H1 (cell line): ENCODE measurements at regions not wholly inside any gene's neighbourhood (a gene's known extent, or its start where the extent isn't known, plus 50 kb on each side); places are given as distances from the start of the nearest gene placed in this dataset.

Experiments used
- CTCF ChIA-PET: fragments of 300-600 bp; sonication (Branson Sonifier 250); formaldehyde crosslinking; loops from one replicate; lab custom pipeline; 2021; ENCODE audit not compliant: partially characterized antibody; lab: Charles Lee
- POLR2A ChIA-PET: fragments of 300-600 bp; sonication (Branson Sonifier 250); formaldehyde crosslinking; loops from one replicate; lab custom pipeline; 2021; ENCODE audit warnings: inconsistent platforms; ENCODE audit not compliant: partially characterized antibody; lab: Charles Lee
- DNase-seq, 2 experiments: peaks; one replicate each; pipeline versions ENCODE4 v3.0.0 to v3.0.0-alpha.2; 2010 to 2022; ENCODE audit warnings: low spot score in 2 of 2, low read depth in 1 of 2, mixed read lengths in 1 of 2
- FAIRE-seq: peaks from 2 replicates; lab custom pipeline; 2011; peaks lifted over from hg19 to GRCh38; lab: Jason Lieb, UNC
- H2AFZ ChIP-seq: 2 replicates; pipeline ENCODE4 v1.8.1; 2012; ENCODE audit warnings: low read length, inconsistent platforms
- H2AK5ac ChIP-seq: 2 replicates; pipeline ENCODE4 v1.6.1; 2013; ENCODE audit warnings: low read depth, low read length
- H2BK120ac ChIP-seq: replicated peaks from 2 replicates; pipeline ENCODE3; 2013; ENCODE audit warnings: low read depth, low read length, inconsistent platforms
- H2BK12ac ChIP-seq: 2 replicates; pipeline ENCODE4 v1.6.1; 2013; ENCODE audit warnings: low read depth, low read length
- H2BK15ac ChIP-seq: 2 replicates; pipeline ENCODE4 v1.6.1; 2013; ENCODE audit warnings: low read length
- H2BK20ac ChIP-seq: 2 replicates; pipeline ENCODE4 v1.6.1; 2013; ENCODE audit warnings: low read length
- H2BK5ac ChIP-seq: 2 replicates; pipeline ENCODE4 v1.6.1; 2013; ENCODE audit warnings: low read depth, low read length
- H3K14ac ChIP-seq: 2 replicates; pipeline ENCODE4 v1.6.1; 2013; ENCODE audit warnings: inconsistent platforms; ENCODE audit not compliant: insufficient read length
- H3K18ac ChIP-seq: 2 replicates; pipeline ENCODE4 v1.6.1; 2013; ENCODE audit warnings: low read length; ENCODE audit errors: extremely low read depth
- H3K23ac ChIP-seq: 2 replicates; pipeline ENCODE4 v1.6.1; 2013; ENCODE audit warnings: inconsistent platforms; ENCODE audit not compliant: insufficient read length
- H3K23me2 ChIP-seq: 2 replicates; pipeline ENCODE4 v1.6.1; 2013; ENCODE audit warnings: low read depth, low read length
- H3K27ac ChIP-seq: 2 replicates; pipeline ENCODE4 v1.6.1; 2011; ENCODE audit warnings: low read depth, low read length, inconsistent platforms
- H3K27me3 ChIP-seq, 4 experiments: replicated peaks in 1 of 4; 1 replicate in 1 of 4; 2 replicates in 3 of 4; pipeline versions ENCODE4 v1.6.1 to v1.8.1; 2011 to 2013; ENCODE audit warnings: low read length in 3 of 4, mild to moderate bottlenecking in 3 of 4, inconsistent platforms in 2 of 4, mixed read lengths in 2 of 4, moderate library complexity in 1 of 4; ENCODE audit not compliant: control insufficient read depth in 3 of 4, insufficient read depth in 3 of 4; ENCODE audit errors: extremely low read depth in 1 of 4
- H3K36me3 ChIP-seq, 4 experiments: 2 replicates each; pipeline versions ENCODE4 v1.6.1 to v1.8.1; 2011 to 2013; ENCODE audit warnings: mild to moderate bottlenecking in 4 of 4, low read length in 3 of 4, moderate library complexity in 2 of 4, control low read depth in 1 of 4, inconsistent platforms in 1 of 4; ENCODE audit not compliant: insufficient read depth in 4 of 4, control insufficient read depth in 2 of 4
- H3K4ac ChIP-seq: replicated peaks from 2 replicates; pipeline ENCODE3; 2013; ENCODE audit warnings: low read length, low read depth, mixed read lengths, inconsistent platforms; ENCODE audit not compliant: insufficient read length
- H3K4me1 ChIP-seq, 4 experiments: replicated peaks in 1 of 4; 1 replicate in 1 of 4; 2 replicates in 3 of 4; pipeline versions ENCODE4 v1.6.1 to v1.8.1; 2011 to 2013; ENCODE audit warnings: low read length in 3 of 4, inconsistent platforms in 2 of 4, mixed read lengths in 1 of 4; ENCODE audit not compliant: insufficient read depth in 4 of 4, control insufficient read depth in 3 of 4
- H3K4me2 ChIP-seq, 2 experiments: 2 replicates each; pipeline versions ENCODE4 v1.6.1 to v1.8.1; 2011 to 2013; ENCODE audit warnings: low read depth in 2 of 2, low read length in 2 of 2, control low read depth in 1 of 2, inconsistent platforms in 1 of 2, mild to moderate bottlenecking in 1 of 2; ENCODE audit not compliant: insufficient read depth in 1 of 2
- H3K4me3 ChIP-seq, 4 experiments: fragments of 200-600, 300-600 bp in 1 of 4; sonication (generic), shearing (Covaris generic), sonication (Bioruptor Twin) in 1 of 4; 2 replicates each; pipeline versions ENCODE4 v1.5.1 to v1.8.1; 2011 to 2016; ENCODE audit warnings: low read length in 4 of 4, low read depth in 3 of 4, control low read depth in 2 of 4, inconsistent platforms in 2 of 4, mild to moderate bottlenecking in 2 of 4, mixed read lengths in 1 of 4, moderate library complexity in 1 of 4; ENCODE audit not compliant: insufficient read depth in 2 of 4; ENCODE audit errors: extremely low read depth in 1 of 4
- H3K56ac ChIP-seq: replicated peaks from 2 replicates; pipeline ENCODE3; 2013; ENCODE audit warnings: low read depth, mild to moderate bottlenecking, mixed read lengths, low read length, inconsistent platforms; ENCODE audit not compliant: insufficient read length
- H3K79me1 ChIP-seq: 2 replicates; pipeline ENCODE4 v1.6.1; 2013; ENCODE audit warnings: low read depth, low read length, control low read depth
- H3K79me2 ChIP-seq, 2 experiments: 2 replicates each; pipeline versions ENCODE4 v1.6.1 to v1.8.1; 2012 to 2013; ENCODE audit warnings: low read length in 2 of 2, mild to moderate bottlenecking in 2 of 2, inconsistent platforms in 1 of 2; ENCODE audit not compliant: insufficient read depth in 2 of 2, control insufficient read depth in 1 of 2
- H3K9ac ChIP-seq, 4 experiments: replicated peaks in 1 of 4; 1 replicate in 1 of 4; 2 replicates in 3 of 4; pipeline versions ENCODE4 v1.6.1 to v1.8.1; 2011 to 2013; ENCODE audit warnings: low read depth in 3 of 4, low read length in 3 of 4, control low read depth in 2 of 4, mild to moderate bottlenecking in 2 of 4, moderate library complexity in 2 of 4, inconsistent platforms in 1 of 4; ENCODE audit errors: extremely low read depth in 1 of 4
- H3K9me3 ChIP-seq, 2 experiments: 2 replicates each; pipeline versions ENCODE4 v1.6.1 to v1.8.1; 2012 to 2013; ENCODE audit warnings: mild to moderate bottlenecking in 2 of 2, moderate library complexity in 2 of 2, control low read depth in 1 of 2, inconsistent platforms in 1 of 2, low read depth in 1 of 2, low read length in 1 of 2, mixed read lengths in 1 of 2; ENCODE audit not compliant: insufficient read depth in 2 of 2
- H4K20me1 ChIP-seq, 2 experiments: replicated peaks in 1 of 2; 2 replicates each; pipeline versions ENCODE3 to v1.8.1; 2011 to 2013; ENCODE audit warnings: inconsistent platforms in 2 of 2, low read length in 2 of 2, mild to moderate bottlenecking in 1 of 2; ENCODE audit not compliant: insufficient read depth in 2 of 2, control insufficient read depth in 1 of 2
- H4K5ac ChIP-seq: 2 replicates; pipeline ENCODE4 v1.6.1; 2013; ENCODE audit warnings: low read length, low read depth, mixed read lengths, inconsistent platforms; ENCODE audit not compliant: insufficient read length
- H4K8ac ChIP-seq: 2 replicates; pipeline ENCODE4 v1.8.0; 2013; ENCODE audit warnings: mild to moderate bottlenecking, moderate library complexity, low read length, inconsistent platforms; ENCODE audit not compliant: insufficient read depth; ENCODE audit errors: extremely low read depth
- H4K91ac ChIP-seq: replicated peaks from 2 replicates; pipeline ENCODE3; 2013; ENCODE audit warnings: low read length, mixed read lengths, inconsistent platforms; ENCODE audit not compliant: insufficient read length
- ATF3 ChIP-seq: IDR thresholded peaks from 2 replicates; pipeline ENCODE4 v1.6.1; 2011; ENCODE audit warnings: low read depth, mild to moderate bottlenecking, low read length; ENCODE audit not compliant: insufficient read depth
- CBX5 ChIP-seq: fragments of 300-800, 300-1000 bp; sonication (generic); IDR thresholded peaks from 2 replicates; pipeline ENCODE4 v1.7.1; 2016; ENCODE audit warnings: antibody characterized with exemption, low read length, low read depth
- CHD2 ChIP-seq: IDR thresholded peaks from 2 replicates; pipeline ENCODE4 v1.6.1; 2012; ENCODE audit warnings: low read length, improper control_type of control experiment
- TCF12 ChIP-seq: IDR thresholded peaks from 2 replicates; pipeline ENCODE4 v1.6.1; 2011; ENCODE audit warnings: low read depth, mild to moderate bottlenecking, low read length
- TEAD4 ChIP-seq: IDR thresholded peaks from 2 replicates; pipeline ENCODE4 v1.6.1; 2012; ENCODE audit warnings: low read depth, low read length, inconsistent platforms, mixed read lengths
- USF2 ChIP-seq: IDR thresholded peaks from 2 replicates; pipeline ENCODE4 v1.6.1; 2011; ENCODE audit warnings: low read length, improper control_type of control experiment
- WGBS, 2 experiments: shearing (Covaris generic) in 1 of 2; methylation state at CpG; one replicate each; pipeline versions ENCODE4 v1.1.6 to v1.1.7; 2013 to 2015; ENCODE audit warnings: low lambda C conversion rate in 2 of 2, mixed read lengths in 2 of 2, inconsistent platforms in 1 of 2, low coverage in 1 of 2, missing lambda C conversion rate in 1 of 2; ENCODE audit not compliant: insufficient replicate concordance in 2 of 2, insufficient coverage in 1 of 2, insufficient read length in 1 of 2; ENCODE audit errors: extremely low coverage in 1 of 2, missing lambda C conversion rate in 1 of 2; 5-methylcytosine and 5-hydroxymethylcytosine counted together

- Histone ChIP-seq H2BK20ac (no peak overlapping the region), H3K4me1 (no peaks in the 10 kb centered on the region), H3K4me3 (no peak overlapping the region), H3K18ac (no peak overlapping the region), H4K20me1 (no peaks in the 10 kb centered on the region), H3K4ac (no peak overlapping the region), H2BK12ac (no peak overlapping the region), H4K8ac (no peak overlapping the region), H3K27me3 (peaks cover 0 to 1% (median 0%) of the 10 kb centered on the region in 4 experiments; a peak in 1 of 7 replicates), H3K23me2 (no peaks in the 10 kb centered on the region), H3K27ac (no peak overlapping the region), H2AK5ac (no peak overlapping the region), H4K5ac (no peak overlapping the region), H2AFZ (no peak overlapping the region), H3K9ac (no peak overlapping the region), H3K56ac (no peak overlapping the region), H3K4me2 (no peak overlapping the region), H2BK5ac (no peak overlapping the region), H3K79me2 (no peaks in the 10 kb centered on the region), H3K23ac (no peak overlapping the region), H4K91ac (no peak overlapping the region), H3K9me3 (no peaks in the 10 kb centered on the region), H3K14ac (no peak overlapping the region), H3K36me3 (no peaks in the 10 kb centered on the region), H2BK15ac (no peak overlapping the region), H2BK120ac (no peak overlapping the region), H3K79me1 (no peaks in the 10 kb centered on the region)
- FAIRE-seq (no peak), DNase-seq (no peak)
- TF ChIP-seq CBX5 (no peak), TEAD4 (no peak), USF2 (no peak), TCF12 (no peak), CHD2 (no peak), ATF3 (no peak)
- ChIA-PET CTCF (no interaction called here), POLR2A (no interaction called here)
- WGBS, 2 experiments: 90% methylated on average over 1 of the region's 1 CpG; no CpG with 5 or more reads in 1 of the 2 experiments
Observed at GRCh38 chr6:48021904-48022303, 89.1 kb downstream of the PTCHD4 start.
